NCI-H226 (cell line): ENCODE measurements at regions not wholly inside any gene's neighbourhood (a gene's known extent, or its start where the extent isn't known, plus 50 kb on each side); places are given as distances from the start of the nearest gene placed in this dataset.

Source experiments
- DNase-seq: peaks from one replicate; pipeline ENCODE4 v3.0.0-alpha.2; 2015

GRCh38 chr4:10173037-10173753 lies 56.6 kb upstream of the WDR1 start:
- peak; percentile 67 for DNase-seq

- no peak for DNase-seq
Observed at GRCh38 chr4:10172278-10172921, 55.8 kb upstream of the WDR1 start.

GRCh38 chr4:10171055-10171454 lies 54.5 kb upstream of the WDR1 start:
- DNase-seq: no peak

- no peak for DNase-seq
Observed at GRCh38 chr4:10169839-10170387, 53.3 kb upstream of the WDR1 start.

GRCh38 chr4:10168151-10168550 lies 51.6 kb upstream of the WDR1 start:
- no peak for DNase-seq

- no peak for DNase-seq
Observed at GRCh38 chr4:10167201-10167600, 50.6 kb upstream of the WDR1 start.
